ENCODE measurements at regions not wholly inside any gene's neighbourhood (a gene's known extent, or its start where the extent isn't known, plus 50 kb on each side); places are given as distances from the start of the nearest gene placed in this dataset.

- Histone ChIP-seq H3K36me3 (no peaks in the 10 kb centered on the region), H3K27ac (no peak overlapping the region), H3K27me3 (ENCODE audit: low read depth) (no peaks in the 10 kb centered on the region), H3K4me3 (no peak overlapping the region), H3K9me3 (no peaks in the 10 kb centered on the region), H3K4me1 (no peaks in the 10 kb centered on the region)
- no peak for TF ChIP-seq CTCF (IDR thresholded peaks at IDR 0.05)
- intact Hi-C loops (cut with DNase I): no loop called here
- ATAC-seq: no peak
- no peak for DNase-seq
These were observed 185.3 kb downstream of the KIT start for GRCh38 chr4:54843106-54843505.

GRCh38 chr4:54842656-54843055 is 184.9 kb downstream of the KIT start:
- TF ChIP-seq CTCF (IDR thresholded peaks at IDR 0.05): no peak
- H3K27ac ChIP-seq: no peak overlapping the region
- no peaks in the 10 kb centered on the region for H3K27me3 ChIP-seq (ENCODE audit: low read depth)
- intact Hi-C loops (cut with DNase I): no loop called here
- H3K36me3 ChIP-seq: no peaks in the 10 kb centered on the region
- no peaks in the 10 kb centered on the region for H3K9me3 ChIP-seq
- H3K4me3 ChIP-seq: no peak overlapping the region
- no peaks in the 10 kb centered on the region for H3K4me1 ChIP-seq
- DNase-seq: no peak
- ATAC-seq: no peak

DNA sequence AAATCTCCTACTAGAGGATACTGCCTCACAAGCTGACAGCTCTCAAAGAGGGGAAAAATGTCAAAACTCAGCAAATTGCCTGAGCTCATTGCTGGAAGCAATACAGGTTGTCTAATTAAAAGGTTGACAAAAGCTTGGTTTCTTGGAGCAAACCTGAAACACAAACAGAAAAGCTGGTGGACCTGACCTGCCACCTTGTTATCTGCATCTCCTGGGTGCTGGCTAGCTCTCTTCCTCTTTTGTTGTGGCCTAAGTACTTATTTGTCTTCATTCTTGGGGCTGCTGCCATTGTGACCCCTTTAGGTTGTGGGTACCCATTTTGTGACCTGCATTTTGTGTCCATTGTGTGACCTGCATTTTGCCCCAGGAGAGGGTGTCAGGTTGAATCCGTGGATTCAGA is 184.5 kb downstream of the KIT start:
- no peak overlapping the region for H3K27ac ChIP-seq
- intact Hi-C loops (cut with DNase I): no loop called here
- no peaks in the 10 kb centered on the region for H3K27me3 ChIP-seq (ENCODE audit: low read depth)
- no peaks in the 10 kb centered on the region for H3K4me1 ChIP-seq
- no peak overlapping the region for H3K4me3 ChIP-seq
- no peak for TF ChIP-seq CTCF (IDR thresholded peaks at IDR 0.05)
- DNase-seq: no peak
- no peaks in the 10 kb centered on the region for H3K36me3 ChIP-seq
- H3K9me3 ChIP-seq: no peaks in the 10 kb centered on the region
- no peak for ATAC-seq

DNA sequence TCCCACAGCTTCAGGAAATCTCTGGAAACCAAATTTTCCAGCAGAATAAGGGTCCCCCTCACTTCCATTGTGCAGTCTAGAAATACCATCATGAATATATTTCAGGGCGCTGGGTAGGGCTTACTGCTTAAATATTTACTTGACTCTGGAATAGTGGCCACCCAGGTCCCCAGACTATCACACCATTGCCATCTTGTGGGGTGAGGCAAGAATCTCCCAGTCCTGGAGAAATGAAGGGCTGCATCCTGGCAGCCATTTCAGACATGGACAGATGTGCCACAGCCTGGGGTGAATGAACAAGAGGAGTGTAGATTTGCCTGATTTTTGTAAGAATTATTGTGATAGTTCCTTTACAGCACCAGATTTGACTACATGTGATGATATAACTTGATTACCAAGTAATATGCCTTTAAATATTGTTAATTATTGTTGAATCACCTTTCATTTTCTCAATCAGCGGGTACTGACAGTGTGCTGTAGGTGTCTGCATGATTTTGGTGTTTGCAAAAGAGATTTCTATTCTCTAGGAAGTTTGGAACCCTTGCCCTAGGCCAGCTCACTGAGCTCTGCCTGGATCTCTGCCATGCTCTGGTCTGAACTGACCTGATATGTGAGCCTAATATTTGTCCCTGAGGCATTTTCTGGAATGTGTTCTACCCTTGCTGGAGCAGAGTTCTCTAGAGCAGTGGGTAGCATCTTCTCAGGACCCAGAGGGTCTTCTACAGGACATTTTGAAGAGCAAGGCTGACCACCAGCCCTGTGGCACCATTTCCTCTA is 183.4 kb downstream of the KIT start:
- H3K4me3 ChIP-seq: no peak overlapping the region
- no peaks in the 10 kb centered on the region for H3K27me3 ChIP-seq (ENCODE audit: low read depth)
- no peak overlapping the region for H3K27ac ChIP-seq
- TF ChIP-seq CTCF (IDR thresholded peaks at IDR 0.05): no peak
- peak in 1 of 2 donors; percentile 17 for ATAC-seq
- no peaks in the 10 kb centered on the region for H3K4me1 ChIP-seq
- DNase-seq: no peak
- no peaks in the 10 kb centered on the region for H3K9me3 ChIP-seq
- no peaks in the 10 kb centered on the region for H3K36me3 ChIP-seq
- intact Hi-C loops (cut with DNase I): no loop called here

DNA sequence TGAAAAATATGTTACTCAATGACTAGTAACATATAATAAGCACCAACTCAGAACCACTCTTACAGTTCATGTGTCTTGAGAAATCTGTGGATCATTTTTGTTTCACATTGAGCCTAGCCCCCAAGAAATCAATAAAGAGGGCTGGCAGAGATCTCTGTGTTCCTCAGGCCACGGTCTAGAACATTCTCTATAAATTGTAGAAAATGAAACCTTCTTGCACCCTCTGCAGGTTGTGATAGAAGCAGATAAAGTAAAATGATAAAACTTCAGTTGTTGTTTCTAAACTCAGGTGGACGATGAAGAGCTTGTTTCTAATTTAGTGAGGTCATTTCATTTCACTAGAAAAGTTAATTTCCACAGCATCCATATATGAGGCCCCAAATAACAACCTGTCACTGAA is 182.7 kb downstream of the KIT start:
- no peaks in the 10 kb centered on the region for H3K27me3 ChIP-seq (ENCODE audit: low read depth)
- ATAC-seq: no peak
- H3K36me3 ChIP-seq: no peaks in the 10 kb centered on the region
- no peaks in the 10 kb centered on the region for H3K4me1 ChIP-seq
- H3K9me3 ChIP-seq: no peaks in the 10 kb centered on the region
- no peak overlapping the region for H3K4me3 ChIP-seq
- no peak for DNase-seq
- intact Hi-C loops (cut with DNase I): no loop called here
- no peak for TF ChIP-seq CTCF (IDR thresholded peaks at IDR 0.05)
- no peak overlapping the region for H3K27ac ChIP-seq

Measured in lower lobe of right lung (tissue), 2 donors.